GM12878 (cell line): ENCODE measurements at regions not wholly inside any gene's neighbourhood (a gene's known extent, or its start where the extent isn't known, plus 50 kb on each side); places are given as distances from the start of the nearest gene placed in this dataset.

Experiments
- ATAC-seq: fragments of 200-7000 bp; cut with Tn5 transposase; 3 replicates; pipeline ENCODE4 v1.9.1; 2020; ENCODE audit warnings: mild to moderate bottlenecking, moderate library complexity
- BruUV-seq: library from RNA; stranded (reverse); fragments of 400-500 nt; replicated peaks from 2 replicates; lab custom pipeline; 2021; lab: Mats Ljungman, UMichigan
- CTCF ChIA-PET: fragments of 300-600 bp; sonication (Branson Sonifier 250); formaldehyde crosslinking; extraction: SDS; loops from one replicate; lab custom pipeline; 2021; ENCODE audit warnings: inconsistent platforms; lab: Yijun Ruan, JAX
- POLR2A ChIA-PET: fragments of 350-600 bp; formaldehyde crosslinking; extraction: SDS; loops from one replicate; lab custom pipeline; 2021; ENCODE audit warnings: inconsistent platforms; lab: Charles Lee
- RAD21 ChIA-PET: fragments of 300-600 bp; sonication (Branson Sonifier 250); formaldehyde crosslinking; loops from one replicate; lab custom pipeline; 2023; ENCODE audit warnings: antibody characterized with exemption; ENCODE audit not compliant: unreplicated experiment; lab: Charles Lee
- SMC1A ChIA-PET: fragments of 300-600 bp; sonication (Branson Sonifier 250); formaldehyde crosslinking; loops from one replicate; lab custom pipeline; 2023; ENCODE audit not compliant: unreplicated experiment, uncharacterized antibody; lab: Charles Lee
- DNase-seq: peaks from one replicate; pipeline ENCODE4 v3.0.0-alpha.2; 2011; ENCODE audit warnings: low read depth, low spot score
- FAIRE-seq: peaks from 3 replicates; lab custom pipeline; 2011; peaks lifted over from hg19 to GRCh38; lab: Jason Lieb, UNC
- H2AFZ ChIP-seq: 2 replicates; pipeline ENCODE4 v1.6.0; 2011; ENCODE audit warnings: low read depth, low read length, control low read depth; ENCODE audit not compliant: control insufficient read depth
- H3K27ac ChIP-seq: 2 replicates; pipeline ENCODE4 v1.5.1; 2011; ENCODE audit warnings: control low read depth; ENCODE audit not compliant: control insufficient read depth, insufficient read depth
- H3K27me3 ChIP-seq, 2 experiments: replicated peaks in 1 of 2; 2 replicates each; pipeline versions ENCODE4 v1.6.0 to v1.6.1; 2011; ENCODE audit warnings: low read length in 1 of 2; ENCODE audit not compliant: control insufficient read depth in 2 of 2, insufficient read depth in 2 of 2
- H3K36me3 ChIP-seq, 2 experiments: 2 replicates each; pipeline ENCODE4 v1.5.1; 2011; ENCODE audit warnings: low read length in 1 of 2; ENCODE audit not compliant: control insufficient read depth in 2 of 2, insufficient read depth in 2 of 2
- H3K4me1 ChIP-seq: 2 replicates; pipeline ENCODE4 v1.6.1; 2011; ENCODE audit warnings: mild to moderate bottlenecking, low read length, moderate library complexity, mixed read lengths; ENCODE audit not compliant: control insufficient read depth, insufficient read depth
- H3K4me2 ChIP-seq: 2 replicates; pipeline ENCODE4 v1.6.0; 2011; ENCODE audit warnings: control low read depth; ENCODE audit not compliant: control insufficient read depth, insufficient read depth
- H3K4me3 ChIP-seq: fragments of 200-600 bp; sonication (generic); 2 replicates; pipeline ENCODE4 v1.5.1; 2016
- H3K79me2 ChIP-seq: 2 replicates; pipeline ENCODE4 v1.6.0; 2011; ENCODE audit warnings: low read length; ENCODE audit not compliant: control insufficient read depth, insufficient read depth
- H3K9ac ChIP-seq: 2 replicates; pipeline ENCODE4 v1.8.0; 2011; ENCODE audit warnings: low read length, control low read depth, mixed read lengths; ENCODE audit not compliant: control insufficient read depth, insufficient read depth
- H3K9me3 ChIP-seq: replicated peaks from 3 replicates; pipeline ENCODE4 v1.5.1; 2011; ENCODE audit warnings: mild to moderate bottlenecking, low read length; ENCODE audit not compliant: control insufficient read depth, insufficient read depth
- H4K20me1 ChIP-seq: 2 replicates; pipeline ENCODE4 v1.6.0; 2011; ENCODE audit not compliant: control insufficient read depth, insufficient read depth
- EP300 ChIP-seq, 2 experiments: fragments of 150-350 bp in 1 of 2; IDR thresholded peaks; 2 replicates each; pipeline ENCODE4 v1.6.1; 2011 to 2012; ENCODE audit warnings: low read depth in 2 of 2, low read length in 2 of 2, borderline replicate concordance in 1 of 2, improper control_type of control experiment in 1 of 2, inconsistent platforms in 1 of 2; ENCODE audit not compliant: control insufficient read depth in 1 of 2
- FOS ChIP-seq: IDR thresholded peaks from 3 replicates; pipeline ENCODE4 v1.6.1; 2011; ENCODE audit warnings: borderline replicate concordance; ENCODE audit not compliant: insufficient read length; ENCODE audit errors: extremely low read depth
- MEF2A ChIP-seq: IDR thresholded peaks from 2 replicates; pipeline ENCODE4 v1.6.1; 2011; ENCODE audit warnings: low read depth, mild to moderate bottlenecking, low read length, moderate library complexity; ENCODE audit not compliant: insufficient read depth
- MYB ChIP-seq: fragments of 150-350 bp; IDR thresholded peaks from 2 replicates; pipeline ENCODE4 v1.6.1; 2014; ENCODE audit warnings: mild to moderate bottlenecking, low read depth, low read length, borderline replicate concordance
- NFIC ChIP-seq: IDR thresholded peaks from 2 replicates; pipeline ENCODE4 v1.6.1; 2012; ENCODE audit warnings: low read depth, mild to moderate bottlenecking, inconsistent platforms, low read length, moderate library complexity
- RB1 ChIP-seq: fragments of 450-650 bp; formaldehyde crosslinking; IDR thresholded peaks from 2 replicates; pipeline ENCODE4 v1.6.1; 2017; ENCODE audit warnings: mild to moderate bottlenecking, borderline replicate concordance
- RFX5 ChIP-seq: IDR thresholded peaks from 2 replicates; pipeline ENCODE4 v1.6.1; 2011; ENCODE audit warnings: low read depth, low read length, improper control_type of control experiment
- SPI1 ChIP-seq: IDR thresholded peaks from 2 replicates; pipeline ENCODE4 v1.6.1; 2011; ENCODE audit warnings: low read depth, mild to moderate bottlenecking, low read length, moderate library complexity, borderline replicate concordance; ENCODE audit not compliant: insufficient read depth
- YY1 ChIP-seq: IDR thresholded peaks from 2 replicates; pipeline ENCODE4 v1.6.1; 2011; ENCODE audit warnings: low read depth, mild to moderate bottlenecking, low read length
- WGBS: methylation state at CpG from one replicate; pipeline ENCODE4 v1.1.6; 2016; ENCODE audit warnings: low lambda C conversion rate; ENCODE audit not compliant: insufficient replicate concordance, insufficient coverage; ENCODE audit errors: missing lambda C conversion rate; 5-methylcytosine and 5-hydroxymethylcytosine counted together
- in situ Hi-C: fragments of 300-500 bp; cut with MboI; formaldehyde crosslinking; loops from 9 replicates; pipeline ENCODE4 v1.14.3; 2018; ENCODE audit warnings: mixed read lengths
- intact Hi-C: fragments of 100-400 bp; cut with micrococcal nuclease; formaldehyde crosslinking; loops from one replicate; pipeline ENCODE4 v1.14.2; 2022; ENCODE audit not compliant: unreplicated experiment
- TF ChIP-seq, protein P1 (sequence below): fragments of 450-650 bp; formaldehyde crosslinking; IDR thresholded peaks from 2 replicates; pipeline ENCODE4 v1.4.0; 2020; ENCODE audit warnings: mild to moderate bottlenecking, moderate library complexity
- TF ChIP-seq, protein P2 (sequence below): IDR thresholded peaks from 2 replicates; pipeline ENCODE4 v1.6.1; 2011; ENCODE audit warnings: low read depth, mild to moderate bottlenecking, low read length, moderate library complexity, borderline replicate concordance; ENCODE audit errors: extremely low read depth

DNA sequence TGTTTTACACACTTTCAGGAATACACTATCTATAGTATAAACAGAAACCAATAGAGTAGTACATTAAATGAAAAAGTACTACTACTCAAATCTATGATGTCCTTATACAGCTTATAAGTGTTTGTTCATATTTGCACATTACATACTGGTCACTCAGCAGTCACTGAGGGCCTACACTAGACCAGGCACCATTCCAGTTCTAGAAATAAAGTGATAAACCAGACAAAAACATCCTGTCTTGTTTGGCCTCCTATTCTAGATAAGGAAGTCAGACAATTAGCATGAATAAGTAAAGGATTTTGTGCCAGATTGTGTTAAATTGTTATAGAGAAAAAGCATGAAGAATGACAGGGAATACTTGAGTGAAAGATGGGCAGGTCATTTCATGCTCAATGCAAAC, 219.0 kb downstream of the CRPPA start:
- ChIA-PET RAD21 (no interaction called here), SMC1A (no interaction called here)
- Histone ChIP-seq H3K4me2 (no peak overlapping the region), H3K36me3 (no peaks in the 10 kb centered on the region)
- FAIRE-seq (no peak), DNase-seq (no peak)
- in situ Hi-C loops = no loop called here
- TF ChIP-seq, protein P1, sequence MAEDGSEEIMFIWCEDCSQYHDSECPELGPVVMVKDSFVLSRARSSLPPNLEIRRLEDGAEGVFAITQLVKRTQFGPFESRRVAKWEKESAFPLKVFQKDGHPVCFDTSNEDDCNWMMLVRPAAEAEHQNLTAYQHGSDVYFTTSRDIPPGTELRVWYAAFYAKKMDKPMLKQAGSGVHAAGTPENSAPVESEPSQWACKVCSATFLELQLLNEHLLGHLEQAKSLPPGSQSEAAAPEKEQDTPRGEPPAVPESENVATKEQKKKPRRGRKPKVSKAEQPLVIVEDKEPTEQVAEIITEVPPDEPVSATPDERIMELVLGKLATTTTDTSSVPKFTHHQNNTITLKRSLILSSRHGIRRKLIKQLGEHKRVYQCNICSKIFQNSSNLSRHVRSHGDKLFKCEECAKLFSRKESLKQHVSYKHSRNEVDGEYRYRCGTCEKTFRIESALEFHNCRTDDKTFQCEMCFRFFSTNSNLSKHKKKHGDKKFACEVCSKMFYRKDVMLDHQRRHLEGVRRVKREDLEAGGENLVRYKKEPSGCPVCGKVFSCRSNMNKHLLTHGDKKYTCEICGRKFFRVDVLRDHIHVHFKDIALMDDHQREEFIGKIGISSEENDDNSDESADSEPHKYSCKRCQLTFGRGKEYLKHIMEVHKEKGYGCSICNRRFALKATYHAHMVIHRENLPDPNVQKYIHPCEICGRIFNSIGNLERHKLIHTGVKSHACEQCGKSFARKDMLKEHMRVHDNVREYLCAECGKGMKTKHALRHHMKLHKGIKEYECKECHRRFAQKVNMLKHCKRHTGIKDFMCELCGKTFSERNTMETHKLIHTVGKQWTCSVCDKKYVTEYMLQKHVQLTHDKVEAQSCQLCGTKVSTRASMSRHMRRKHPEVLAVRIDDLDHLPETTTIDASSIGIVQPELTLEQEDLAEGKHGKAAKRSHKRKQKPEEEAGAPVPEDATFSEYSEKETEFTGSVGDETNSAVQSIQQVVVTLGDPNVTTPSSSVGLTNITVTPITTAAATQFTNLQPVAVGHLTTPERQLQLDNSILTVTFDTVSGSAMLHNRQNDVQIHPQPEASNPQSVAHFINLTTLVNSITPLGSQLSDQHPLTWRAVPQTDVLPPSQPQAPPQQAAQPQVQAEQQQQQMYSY (CRISPR knock-in tag) = no peak
- TF ChIP-seq, all 136 proteins: peak for 0
- ChIA-PET CTCF (no interaction called here), POLR2A (no interaction called here)
- no peak overlapping the region for H3K27ac ChIP-seq
- H3K9me3 ChIP-seq = no peaks in the 10 kb centered on the region
- H3K4me1 ChIP-seq = no peaks in the 10 kb centered on the region
- H3K4me3 ChIP-seq = no peak overlapping the region
- no TSS peak for BruUV-seq
- H3K9ac ChIP-seq = no peak overlapping the region
- intact Hi-C loops = no loop called here
- no peaks in the 10 kb centered on the region for H3K79me2 ChIP-seq
- no peaks in the 10 kb centered on the region for H4K20me1 ChIP-seq
- H3K27me3 ChIP-seq = no peaks in the 10 kb centered on the region
- no peak overlapping the region for H2AFZ ChIP-seq
- ATAC-seq = no peak

GRCh38 chr7:16200591-16200990, 220.7 kb downstream of the CRPPA start:
- no peak overlapping the region for H3K4me3 ChIP-seq
- FAIRE-seq (no peak), ATAC-seq (no peak), DNase-seq (no peak)
- H3K9me3 ChIP-seq = no peaks in the 10 kb centered on the region
- no peaks in the 10 kb centered on the region for H3K27me3 ChIP-seq
- BruUV-seq = no TSS peak
- H3K27ac ChIP-seq = no peak overlapping the region
- no peak overlapping the region for H3K9ac ChIP-seq
- in situ Hi-C loops (no loop called here), intact Hi-C loops (no loop called here)
- no peaks in the 10 kb centered on the region for H4K20me1 ChIP-seq
- H3K4me1 ChIP-seq = no peaks in the 10 kb centered on the region
- H2AFZ ChIP-seq = no peak overlapping the region
- ChIA-PET CTCF (no interaction called here), POLR2A (no interaction called here), RAD21 (no interaction called here), SMC1A (no interaction called here)
- H3K4me2 ChIP-seq = no peak overlapping the region
- WGBS = 41% methylated on average over 1 of the region's 1 CpG
- H3K36me3 ChIP-seq = no peaks in the 10 kb centered on the region
- H3K79me2 ChIP-seq = no peaks in the 10 kb centered on the region
- TF ChIP-seq FOS = no peak
- TF ChIP-seq EP300 (IDR thresholded peaks at IDR 0.05; ENCODE audit: borderline replicate concordance in 1 of 2, control insufficient read depth in 1 of 2, low read depth in 2 of 2, low read length in 2 of 2) = no peak
- TF ChIP-seq, protein P2, sequence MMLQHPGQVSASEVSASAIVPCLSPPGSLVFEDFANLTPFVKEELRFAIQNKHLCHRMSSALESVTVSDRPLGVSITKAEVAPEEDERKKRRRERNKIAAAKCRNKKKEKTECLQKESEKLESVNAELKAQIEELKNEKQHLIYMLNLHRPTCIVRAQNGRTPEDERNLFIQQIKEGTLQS = no peak
- no peak for TF ChIP-seq RFX5
- no peak for TF ChIP-seq NFIC
- no peak for TF ChIP-seq MYB
- TF ChIP-seq SPI1 = no peak
- no peak for TF ChIP-seq YY1
- no peak for TF ChIP-seq MEF2A
- TF ChIP-seq RB1 = no peak
